Skeletal muscle cell (primary cell): ENCODE measurements at regions not wholly inside any gene's neighbourhood (a gene's known extent, or its start where the extent isn't known, plus 50 kb on each side); places are given as distances from the start of the nearest gene placed in this dataset.
"Not testable (repeated sequence)": the region's sequence is repeated elsewhere in the genome, so short reads cannot be mapped to it uniquely, and the experiment has no call there.

Experiments used
- DNase-seq: peaks from one replicate; pipeline ENCODE4 v3.0.0-alpha.2; 2010; ENCODE audit warnings: low read depth
- H3K4me3 ChIP-seq: 2 replicates; pipeline ENCODE4 v1.5.1; 2011; ENCODE audit warnings: low read depth, mild to moderate bottlenecking, control low read depth, low read length, moderate library complexity

DNA sequence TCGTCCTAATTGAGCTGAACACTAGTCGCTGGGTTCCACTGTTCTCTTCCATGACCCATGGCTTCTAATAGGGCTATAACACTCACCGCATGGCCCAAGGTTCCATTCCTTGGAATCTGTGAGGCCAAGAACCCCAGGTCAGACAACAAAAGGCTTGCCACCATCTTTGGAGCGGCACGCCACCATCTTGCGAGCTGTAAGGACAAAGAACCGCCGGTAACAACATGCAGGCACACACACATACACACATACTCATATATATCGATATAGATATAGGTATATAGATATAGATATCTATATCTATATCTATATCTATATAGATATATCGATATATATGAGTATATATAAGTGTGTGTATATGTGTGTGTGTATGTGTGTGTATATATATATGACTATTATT is 657.7 kb downstream of the PRIM2 start:
- not testable (repeated sequence) for DNase-seq, H3K4me3 ChIP-seq

- DNase-seq, H3K4me3 ChIP-seq: not testable (repeated sequence)
Observed at GRCh38 chr6:57976371-57976770, 658.9 kb downstream of the PRIM2 start.

- DNase-seq, result peak; percentile 17
- H3K4me3 ChIP-seq, result not testable (repeated sequence)
Observed at GRCh38 chr6:57983603-57984002, 666.2 kb downstream of the PRIM2 start.

DNA sequence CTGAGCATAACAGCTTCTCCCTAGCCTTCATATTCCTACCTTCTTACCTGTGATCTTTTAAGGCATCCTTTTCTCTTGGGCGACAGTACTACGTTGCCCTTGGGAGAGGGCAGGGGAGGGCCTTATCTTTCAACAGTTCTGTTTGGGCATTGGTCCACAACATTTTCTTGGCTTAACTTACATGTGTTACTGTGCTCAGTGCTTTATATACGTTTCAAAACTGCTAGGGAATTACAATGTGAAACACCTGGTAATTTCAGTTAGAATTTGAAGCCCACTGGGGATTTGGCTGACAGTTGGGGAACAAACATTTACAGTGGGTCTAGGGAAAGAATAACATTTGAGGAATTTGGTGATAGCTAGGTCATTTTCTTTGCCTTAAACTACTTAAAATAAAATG is 667.1 kb downstream of the PRIM2 start:
- DNase-seq, result peak; percentile 10
- not testable (repeated sequence) for H3K4me3 ChIP-seq

- not testable (repeated sequence) for H3K4me3 ChIP-seq
- peak; percentile 29 for DNase-seq
Observed at GRCh38 chr6:57985734-57986133, 668.3 kb downstream of the PRIM2 start.

GRCh38 chr6:57986584-57986983 is 669.2 kb downstream of the PRIM2 start:
- not testable (repeated sequence) for DNase-seq, H3K4me3 ChIP-seq

GRCh38 chr6:57989520-57990080 is 672.2 kb downstream of the PRIM2 start:
- not testable (repeated sequence) for H3K4me3 ChIP-seq, DNase-seq

- DNase-seq, H3K4me3 ChIP-seq: not testable (repeated sequence)
Observed at GRCh38 chr6:57998858-57999619, 681.6 kb downstream of the PRIM2 start.

DNA sequence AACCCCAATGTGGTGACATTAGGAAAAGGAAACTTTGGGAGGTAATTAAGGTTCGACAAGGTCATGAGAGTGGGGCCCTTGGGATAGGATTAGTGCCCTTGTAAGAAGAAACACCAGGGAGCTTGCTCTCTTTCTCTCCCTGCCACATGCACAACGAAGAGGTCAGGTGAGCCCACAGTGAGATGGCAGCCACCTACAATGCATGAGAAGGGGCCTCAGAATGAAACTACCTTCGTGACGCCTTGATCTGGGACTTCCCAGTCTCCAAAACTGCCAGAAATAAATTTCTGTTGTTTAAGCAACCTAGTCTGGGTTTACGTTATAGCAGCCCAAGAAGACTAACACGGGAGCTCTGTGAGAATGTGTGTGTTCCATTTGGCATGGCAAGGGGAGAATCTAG is 682.8 kb downstream of the PRIM2 start:
- not testable (repeated sequence) for H3K4me3 ChIP-seq, DNase-seq

GRCh38 chr6:58003417-58004167 is 686.2 kb downstream of the PRIM2 start:
- H3K4me3 ChIP-seq, DNase-seq: not testable (repeated sequence)

GRCh38 chr6:58007334-58008000 is 690.0 kb downstream of the PRIM2 start:
- H3K4me3 ChIP-seq, DNase-seq: not testable (repeated sequence)

GRCh38 chr6:58008001-58008335 is 690.5 kb downstream of the PRIM2 start:
- not testable (repeated sequence) for DNase-seq

GRCh38 chr6:58011954-58012600 is 694.6 kb downstream of the PRIM2 start:
- DNase-seq, H3K4me3 ChIP-seq: not testable (repeated sequence)

More at GRCh38 chr6:58008001-58008335, 690.5 kb downstream of the PRIM2 start:
- H3K4me3 ChIP-seq, result not testable (repeated sequence)

DNA sequence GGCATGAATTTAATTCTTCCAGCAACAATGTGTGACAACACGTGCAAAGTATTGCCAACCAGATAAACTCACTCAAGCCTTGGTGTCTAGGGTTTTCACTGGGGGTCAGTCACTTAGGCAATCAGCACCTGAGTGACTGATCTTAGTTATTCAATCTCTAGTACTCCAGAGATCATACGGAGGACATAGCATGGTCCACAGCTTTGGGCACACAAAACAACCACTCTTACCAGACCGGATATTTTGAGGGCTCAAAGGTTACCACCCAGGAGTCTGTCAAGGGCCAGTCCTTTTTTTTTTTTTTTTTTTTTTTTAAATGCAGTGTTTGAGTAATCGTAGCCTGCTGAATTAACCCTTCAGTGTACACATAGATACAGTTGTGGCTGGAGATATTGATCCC is 699.2 kb downstream of the PRIM2 start:
- DNase-seq, H3K4me3 ChIP-seq: not testable (repeated sequence)

- not testable (repeated sequence) for H3K4me3 ChIP-seq, DNase-seq
Observed at GRCh38 chr6:58028188-58028587, 710.8 kb downstream of the PRIM2 start.

- H3K4me3 ChIP-seq, result not testable (repeated sequence)
Observed at GRCh38 chr6:58038213-58038612, 720.8 kb downstream of the PRIM2 start.

GRCh38 chr6:58046584-58046983 is 729.2 kb downstream of the PRIM2 start:
- not testable (repeated sequence) for DNase-seq, H3K4me3 ChIP-seq

More at GRCh38 chr6:58038213-58038612, 720.8 kb downstream of the PRIM2 start:
- DNase-seq, result not testable (repeated sequence)

GRCh38 chr6:58047389-58047788 is 730.0 kb downstream of the PRIM2 start:
- DNase-seq, H3K4me3 ChIP-seq: not testable (repeated sequence)

GRCh38 chr6:58047865-58048264 is 730.4 kb downstream of the PRIM2 start:
- not testable (repeated sequence) for DNase-seq

More at GRCh38 chr6:58047865-58048264, 730.4 kb downstream of the PRIM2 start:
- not testable (repeated sequence) for H3K4me3 ChIP-seq
